ENCODE measurements at regions not wholly inside any gene's neighbourhood (a gene's known extent, or its start where the extent isn't known, plus 50 kb on each side); places are given as distances from the start of the nearest gene placed in this dataset.

DNA sequence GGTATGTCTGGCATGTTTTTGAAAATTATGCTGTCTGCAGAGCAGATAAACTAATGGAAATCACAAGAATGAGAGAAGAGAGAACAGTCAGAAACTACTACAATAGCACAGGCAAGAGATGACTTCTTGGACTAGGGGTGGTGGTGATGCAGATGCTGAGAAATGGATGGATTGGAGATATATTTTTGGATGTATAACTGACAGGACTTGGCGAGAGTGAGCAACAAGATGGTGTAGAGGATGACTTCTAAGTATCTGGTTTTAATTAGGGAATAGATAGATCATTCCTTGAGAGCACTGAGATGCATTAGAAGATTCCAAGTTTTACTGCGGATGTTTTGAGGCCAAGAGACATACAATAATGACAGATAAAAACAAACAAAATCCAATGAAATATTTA lies 328.2 kb downstream of the PID1 start:
- TF ChIP-seq, protein P1, sequence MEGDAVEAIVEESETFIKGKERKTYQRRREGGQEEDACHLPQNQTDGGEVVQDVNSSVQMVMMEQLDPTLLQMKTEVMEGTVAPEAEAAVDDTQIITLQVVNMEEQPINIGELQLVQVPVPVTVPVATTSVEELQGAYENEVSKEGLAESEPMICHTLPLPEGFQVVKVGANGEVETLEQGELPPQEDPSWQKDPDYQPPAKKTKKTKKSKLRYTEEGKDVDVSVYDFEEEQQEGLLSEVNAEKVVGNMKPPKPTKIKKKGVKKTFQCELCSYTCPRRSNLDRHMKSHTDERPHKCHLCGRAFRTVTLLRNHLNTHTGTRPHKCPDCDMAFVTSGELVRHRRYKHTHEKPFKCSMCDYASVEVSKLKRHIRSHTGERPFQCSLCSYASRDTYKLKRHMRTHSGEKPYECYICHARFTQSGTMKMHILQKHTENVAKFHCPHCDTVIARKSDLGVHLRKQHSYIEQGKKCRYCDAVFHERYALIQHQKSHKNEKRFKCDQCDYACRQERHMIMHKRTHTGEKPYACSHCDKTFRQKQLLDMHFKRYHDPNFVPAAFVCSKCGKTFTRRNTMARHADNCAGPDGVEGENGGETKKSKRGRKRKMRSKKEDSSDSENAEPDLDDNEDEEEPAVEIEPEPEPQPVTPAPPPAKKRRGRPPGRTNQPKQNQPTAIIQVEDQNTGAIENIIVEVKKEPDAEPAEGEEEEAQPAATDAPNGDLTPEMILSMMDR (IDR thresholded peaks at IDR 0.05; ENCODE audit: poor library complexity), result no peak
- TF ChIP-seq EZH2phosphoT487 (IDR thresholded peaks at IDR 0.05; ENCODE audit: low read depth, severe bottlenecking, unreplicated experiment) (no peak), EZH2 (IDR thresholded peaks at IDR 0.05; ENCODE audit: borderline replicate concordance) (no peak)
